ENCODE measurements at regions not wholly inside any gene's neighbourhood (a gene's known extent, or its start where the extent isn't known, plus 50 kb on each side); places are given as distances from the start of the nearest gene placed in this dataset.

DNA sequence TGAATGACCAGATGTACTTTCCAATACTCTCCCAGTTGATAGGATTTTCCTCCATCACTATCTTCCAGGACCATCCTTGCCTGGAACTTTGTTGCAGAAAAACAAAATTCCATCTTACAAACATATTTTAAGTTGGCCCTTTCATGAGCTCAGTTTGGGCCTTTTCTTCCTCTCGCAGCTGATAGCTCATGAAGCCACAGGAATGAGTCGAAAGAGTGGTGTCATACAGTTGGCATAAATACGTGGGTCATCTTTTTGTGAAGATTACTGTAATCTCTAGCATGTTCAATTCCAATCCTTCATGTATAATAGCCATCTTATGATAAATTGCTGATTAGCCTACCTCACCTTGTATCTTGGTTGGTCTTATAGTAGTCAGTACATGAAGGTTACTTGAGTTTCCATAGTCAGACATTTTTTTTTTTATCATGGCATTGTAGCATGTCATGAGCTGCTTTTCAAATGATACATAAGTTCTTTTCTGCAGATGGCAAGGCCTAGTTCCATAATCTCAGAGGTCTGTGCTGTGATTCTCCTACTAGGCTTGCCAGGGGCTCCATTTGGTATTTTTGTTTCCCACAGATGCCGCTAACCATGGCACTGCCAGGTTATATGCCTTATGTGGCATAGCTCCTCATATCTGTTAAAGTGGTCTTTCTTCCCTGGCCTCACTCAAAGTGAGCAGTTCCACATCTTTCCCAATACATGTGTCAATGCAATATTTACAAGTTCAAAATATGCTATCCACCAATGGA lies 380.6 kb upstream of the DCN start:
- no peaks in the 10 kb centered on the region for H3K9me3 ChIP-seq (ENCODE audit: control extremely low read depth in 1 of 3, control insufficient read depth in 2 of 3, insufficient read depth in 1 of 3, low read length in 2 of 3)
- DNase-seq (no peak), ATAC-seq (ENCODE audit: low read depth) (no peak)
- no peak overlapping the region for H3K4me3 ChIP-seq (ENCODE audit: control extremely low read depth in 1 of 5, extremely low read depth in 1 of 5, insufficient read depth in 1 of 5, low read depth in 2 of 5, low read length in 4 of 5)
- ChIA-PET POLR2A (no interaction called here), CTCF (interaction anchor here (1.4 kb wide), 1 partner anchor 18 kb away, joined by 6 read pairs; no protein-coding TSS in a partner anchor)
- H3K79me2 ChIP-seq (ENCODE audit: control insufficient read depth, insufficient read depth, low read length): no peaks in the 10 kb centered on the region
- H3K27ac Mint-ChIP-seq: no peak overlapping the region
- no peak overlapping the region for H3K9ac ChIP-seq (ENCODE audit: low read length)
- intact Hi-C loops (cut with micrococcal nuclease): no loop called here
- peaks cover 11% of the 10 kb centered on the region for H3K4me1 Mint-ChIP-seq
- no peaks in the 10 kb centered on the region for H3K36me3 ChIP-seq (replicated peaks in 1 of 2; ENCODE audit: control extremely low read depth in 1 of 2, control insufficient read depth in 1 of 2, extremely low read depth in 1 of 2, insufficient read depth in 2 of 2, low read length in 1 of 2)
- H4K20me1 ChIP-seq (ENCODE audit: control insufficient read depth, insufficient read depth, low read length, poor library complexity, severe bottlenecking): no peaks in the 10 kb centered on the region
- peak overlapping the region; percentile 62 for H2AFZ ChIP-seq (ENCODE audit: insufficient read depth, low read depth, low read length, poor library complexity, severe bottlenecking)
- no peak overlapping the region for H3K4me3 Mint-ChIP-seq
- TF ChIP-seq CTCF (IDR thresholded peaks at IDR 0.05) (no peak), EZH2 (IDR thresholded peaks at IDR 0.05; ENCODE audit: borderline replicate concordance, insufficient read depth, low read depth, low read length, poor library complexity, severe bottlenecking) (no peak)
- no peak overlapping the region for H3K27ac ChIP-seq (ENCODE audit: low read length in 2 of 2)
- H3K4me2 ChIP-seq (replicated peaks; ENCODE audit: low read depth, low read length, poor library complexity, severe bottlenecking): no peak overlapping the region
- peaks cover 9% of the 10 kb centered on the region for H3K27me3 Mint-ChIP-seq
- no peaks in the 10 kb centered on the region for H3K9me3 Mint-ChIP-seq (ENCODE audit: insufficient read depth)
- H3K27me3 ChIP-seq (replicated peaks in 1 of 4; ENCODE audit: control extremely low read depth in 1 of 4, control insufficient read depth in 3 of 4, insufficient read depth in 4 of 4, low read length in 3 of 4): no peaks in the 10 kb centered on the region
- no CpG with 5 or more reads among the region's 4 CpGs for WGBS (ENCODE audit: insufficient coverage)
- peaks cover 9 to 10% of the 10 kb centered on the region in 2 donors for H3K4me1 ChIP-seq (ENCODE audit: control insufficient read depth in 2 of 2, insufficient read depth in 2 of 2, low read length in 2 of 2)

GRCh38 chr12:91562476-91562875 lies 379.9 kb upstream of the DCN start:
- ATAC-seq (ENCODE audit: low read depth) (peak; percentile 57), DNase-seq (peak; percentile 45)
- no peak overlapping the region for H3K9ac ChIP-seq (ENCODE audit: low read length)
- ChIA-PET CTCF (interaction anchor here (0.8 kb wide), 1 partner anchor 22 kb away, joined by 3 read pairs; no protein-coding TSS in a partner anchor), POLR2A (no interaction called here)
- TF ChIP-seq CTCF (IDR thresholded peaks at IDR 0.05) (no peak), EZH2 (IDR thresholded peaks at IDR 0.05; ENCODE audit: borderline replicate concordance, insufficient read depth, low read depth, low read length, poor library complexity, severe bottlenecking) (no peak)
- no peaks in the 10 kb centered on the region for H4K20me1 ChIP-seq (ENCODE audit: control insufficient read depth, insufficient read depth, low read length, poor library complexity, severe bottlenecking)
- H3K79me2 ChIP-seq (ENCODE audit: control insufficient read depth, insufficient read depth, low read length): no peaks in the 10 kb centered on the region
- Mint-ChIP-seq H3K27ac (no peak overlapping the region), H3K4me1 (peaks cover 11% of the 10 kb centered on the region), H3K9me3 (ENCODE audit: insufficient read depth) (no peaks in the 10 kb centered on the region), H3K4me3 (no peak overlapping the region), H3K27me3 (peaks cover 13% of the 10 kb centered on the region)
- WGBS (ENCODE audit: insufficient coverage): no CpG with 5 or more reads among the region's 1 CpG
- H3K4me3 ChIP-seq (ENCODE audit: control extremely low read depth in 1 of 5, extremely low read depth in 1 of 5, insufficient read depth in 1 of 5, low read depth in 2 of 5, low read length in 4 of 5): no peak overlapping the region
- peak overlapping the region; percentile 62 for H2AFZ ChIP-seq (ENCODE audit: insufficient read depth, low read depth, low read length, poor library complexity, severe bottlenecking)
- H3K4me2 ChIP-seq (replicated peaks; ENCODE audit: low read depth, low read length, poor library complexity, severe bottlenecking): peak overlapping the region; percentile 38
- peaks cover 9 to 10% of the 10 kb centered on the region in 2 donors for H3K4me1 ChIP-seq (ENCODE audit: control insufficient read depth in 2 of 2, insufficient read depth in 2 of 2, low read length in 2 of 2)
- intact Hi-C loops (cut with micrococcal nuclease): no loop called here
- H3K36me3 ChIP-seq (replicated peaks in 1 of 2; ENCODE audit: control extremely low read depth in 1 of 2, control insufficient read depth in 1 of 2, extremely low read depth in 1 of 2, insufficient read depth in 2 of 2, low read length in 1 of 2): no peaks in the 10 kb centered on the region
- no peaks in the 10 kb centered on the region for H3K9me3 ChIP-seq (ENCODE audit: control extremely low read depth in 1 of 3, control insufficient read depth in 2 of 3, insufficient read depth in 1 of 3, low read length in 2 of 3)
- H3K27me3 ChIP-seq (replicated peaks in 1 of 4; ENCODE audit: control extremely low read depth in 1 of 4, control insufficient read depth in 3 of 4, insufficient read depth in 4 of 4, low read length in 3 of 4): no peaks in the 10 kb centered on the region
- no peak overlapping the region for H3K27ac ChIP-seq (ENCODE audit: low read length in 2 of 2)
